ENCODE measurements at regions not wholly inside any gene's neighbourhood (a gene's known extent, or its start where the extent isn't known, plus 50 kb on each side); places are given as distances from the start of the nearest gene placed in this dataset.
"Not testable (repeated sequence)": the region's sequence is repeated elsewhere in the genome, so short reads cannot be mapped to it uniquely, and the experiment has no call there.

GRCh38 chr3:153762411-153763235 is 358.6 kb upstream of the ARHGEF26 start:
- DNase-seq = no peak

GRCh38 chr3:153767601-153768560 is 353.3 kb upstream of the ARHGEF26 start:
- no peak for DNase-seq

- DNase-seq = no peak
Observed at GRCh38 chr3:153768561-153769469, 352.4 kb upstream of the ARHGEF26 start.

- DNase-seq = no peak
Observed at GRCh38 chr3:153783106-153783505, 338.1 kb upstream of the ARHGEF26 start.

DNA sequence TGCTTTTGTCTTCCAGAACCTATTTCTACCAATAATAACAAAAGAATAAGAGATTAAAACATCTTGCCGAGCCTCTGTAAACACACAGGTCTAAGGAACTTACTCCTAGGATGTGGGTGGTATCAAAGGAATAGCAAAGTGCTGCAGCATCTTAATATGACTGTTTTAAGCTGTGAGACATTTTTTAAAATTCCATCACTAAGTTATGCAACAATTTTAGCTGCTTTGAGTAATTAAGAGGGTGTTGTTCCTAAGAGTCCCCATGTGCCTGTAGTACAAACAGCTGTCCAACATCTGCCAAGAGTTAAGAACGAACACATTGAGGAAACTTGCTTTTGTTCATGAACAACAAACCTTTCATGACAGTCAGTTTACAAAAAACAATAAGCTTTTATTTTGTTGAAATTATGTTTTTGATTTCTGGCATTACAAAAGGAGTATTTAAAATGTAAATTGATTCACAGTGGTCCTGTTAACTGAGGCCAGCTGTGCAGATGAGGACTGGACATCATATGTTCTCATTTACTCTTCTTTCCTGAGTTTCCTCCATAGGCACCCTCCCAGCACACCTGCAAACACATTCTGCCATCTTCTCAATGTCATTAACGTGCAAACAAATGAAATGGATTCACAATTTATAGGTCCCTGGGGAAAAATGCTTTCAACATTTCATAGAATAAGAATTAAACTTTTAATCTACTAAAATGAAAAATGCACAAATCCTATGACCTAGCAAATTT is 337.3 kb upstream of the ARHGEF26 start:
- DNase-seq = no peak

- no peak for DNase-seq
Observed at GRCh38 chr3:153785901-153786300, 335.3 kb upstream of the ARHGEF26 start.

- DNase-seq = no peak
Observed at GRCh38 chr3:153789380-153789779, 331.8 kb upstream of the ARHGEF26 start.

GRCh38 chr3:153797056-153797455 is 324.1 kb upstream of the ARHGEF26 start:
- not testable (repeated sequence) for DNase-seq

DNA sequence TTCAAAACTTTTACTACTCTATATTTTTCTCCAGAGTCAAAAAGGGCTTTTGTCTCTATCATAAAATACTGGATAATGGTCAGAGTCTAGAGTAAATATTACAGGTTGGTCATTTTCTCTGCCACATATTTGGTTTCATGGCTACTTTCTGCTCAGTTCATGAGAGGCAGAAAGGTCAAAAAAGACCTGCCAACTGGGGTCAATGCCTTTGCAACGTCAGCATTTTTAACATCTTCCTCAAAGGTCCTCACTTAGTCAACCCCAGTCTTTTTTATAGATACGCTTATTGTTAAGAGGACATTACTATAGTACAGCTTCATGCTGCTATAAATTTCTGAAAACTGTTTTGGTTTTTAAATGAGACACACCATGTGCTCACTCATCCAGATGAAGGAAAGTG is 312.1 kb upstream of the ARHGEF26 start:
- no peak for DNase-seq

DNA sequence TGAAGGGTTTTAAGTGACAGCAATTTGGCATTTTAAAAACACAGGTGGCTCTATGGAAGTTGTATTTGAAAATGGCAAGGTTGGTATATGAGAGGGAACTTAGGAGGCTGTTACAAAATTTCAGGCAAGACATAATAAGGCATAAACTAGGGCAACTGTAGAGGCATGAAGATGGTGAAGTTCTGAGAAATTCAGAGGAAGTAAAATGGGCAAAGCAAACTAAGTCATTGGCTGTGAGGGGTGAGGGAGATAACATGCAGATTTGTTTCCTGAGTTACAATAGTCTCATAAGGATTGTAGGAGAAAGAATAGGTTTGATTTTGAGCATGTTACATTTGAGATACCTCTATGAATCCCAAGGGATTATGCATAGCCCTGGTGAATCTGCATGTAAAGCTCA is 302.9 kb upstream of the ARHGEF26 start:
- no peak for DNase-seq

DNA sequence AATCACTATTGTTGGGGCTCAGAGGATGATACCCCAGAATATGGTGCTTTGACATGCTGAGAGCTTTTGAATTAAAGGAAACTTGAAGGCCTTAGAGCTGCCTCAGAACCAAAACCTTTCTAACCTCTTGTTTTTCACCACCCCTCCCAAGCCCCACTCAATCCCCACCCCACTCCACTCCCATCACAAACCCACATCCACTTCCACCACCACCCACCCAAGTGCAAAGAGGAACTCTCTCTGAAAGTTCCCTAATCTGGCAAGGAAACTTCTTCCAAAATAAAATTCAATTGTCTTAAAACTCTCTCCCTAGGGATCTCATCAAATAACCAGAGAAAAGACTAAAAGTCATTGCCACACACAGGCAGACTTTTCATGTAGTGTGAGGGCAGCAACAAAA is 301.2 kb upstream of the ARHGEF26 start:
- no peak for DNase-seq

DNA sequence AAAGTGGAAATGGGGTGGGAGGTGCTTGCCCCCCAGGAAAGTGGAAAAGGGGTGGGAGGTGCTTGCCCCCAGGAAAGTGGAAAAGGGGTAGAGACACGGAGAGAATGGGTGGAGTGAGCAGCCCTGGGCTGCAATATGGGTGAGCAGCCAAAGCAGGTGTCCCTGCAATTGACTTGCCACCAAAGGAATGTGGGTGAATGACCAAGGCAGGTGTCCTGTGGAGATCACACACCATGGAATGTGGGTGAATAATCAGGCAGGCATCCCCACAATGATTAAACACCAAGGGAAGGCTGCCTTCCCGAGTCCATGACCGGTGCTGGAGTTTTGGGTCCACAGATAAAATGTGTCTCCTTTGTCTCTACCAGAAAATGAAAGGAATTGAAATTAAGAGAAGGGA is 292.8 kb upstream of the ARHGEF26 start:
- not testable (repeated sequence) for DNase-seq

DNA sequence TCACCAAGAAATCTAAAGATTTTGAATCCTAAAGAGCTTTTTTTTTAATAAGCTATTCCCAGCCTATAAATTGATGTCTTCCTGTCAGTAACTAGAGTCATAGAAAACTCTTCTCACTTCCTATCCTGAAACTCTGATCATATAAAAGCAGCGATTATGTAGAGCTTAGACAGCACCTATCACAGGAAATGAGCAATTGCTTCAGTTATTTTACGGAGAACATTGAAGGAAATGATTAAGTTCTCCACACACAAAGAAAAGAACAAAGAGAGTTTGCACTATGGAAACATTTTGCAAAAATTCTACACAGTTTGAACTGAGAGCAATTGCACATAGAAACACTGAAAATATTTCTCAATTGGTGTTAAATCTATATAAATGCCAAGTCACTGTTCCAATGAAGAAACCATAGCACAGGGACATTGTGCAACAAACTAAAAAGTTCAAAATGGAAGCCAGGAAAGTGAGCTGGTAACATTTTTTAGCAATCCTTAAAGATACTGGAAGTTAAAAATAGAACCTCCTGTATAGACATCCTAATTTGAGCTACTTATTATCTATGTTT is 291.5 kb upstream of the ARHGEF26 start:
- DNase-seq = no peak

- DNase-seq = no peak
Observed at GRCh38 chr3:153830552-153830951, 290.6 kb upstream of the ARHGEF26 start.

DNA sequence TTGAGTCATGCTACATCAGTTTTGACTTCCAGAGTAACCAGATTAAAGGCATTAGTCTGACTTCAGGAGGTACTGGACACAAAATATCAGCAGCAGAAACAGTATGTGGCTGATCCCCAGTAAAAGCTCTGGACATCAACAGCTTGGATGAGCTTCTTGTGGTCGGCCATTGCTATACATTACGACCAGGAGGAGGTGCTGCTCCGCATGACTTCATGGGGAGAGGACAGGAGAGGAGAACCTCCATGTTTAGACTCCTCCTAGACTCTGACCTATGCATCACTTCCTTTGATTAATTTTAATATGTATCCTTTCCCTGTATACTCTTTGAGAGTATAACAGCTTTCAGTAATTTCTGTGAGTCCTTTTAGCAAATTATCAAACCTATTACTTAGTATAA is 285.6 kb upstream of the ARHGEF26 start:
- no peak for DNase-seq

DNA sequence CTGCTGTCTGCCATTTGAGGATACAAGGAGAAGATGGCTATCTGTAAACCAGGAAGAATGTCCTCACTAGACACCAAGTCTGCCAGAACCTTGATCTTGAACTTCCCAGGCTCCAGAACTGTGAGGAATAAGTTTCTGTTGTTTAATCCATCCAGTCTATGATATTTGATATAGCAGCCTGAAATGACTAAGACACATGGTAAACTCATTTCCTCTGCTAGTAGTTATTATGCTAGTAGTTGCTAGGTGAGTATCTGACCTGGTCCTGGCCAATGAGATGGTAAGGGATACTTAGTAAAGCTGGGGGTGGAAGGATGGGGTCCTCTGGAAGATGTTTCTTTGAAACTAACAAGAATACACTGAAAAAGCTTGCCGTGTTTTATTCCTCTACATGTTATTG is 280.7 kb upstream of the ARHGEF26 start:
- DNase-seq = no peak

DNA sequence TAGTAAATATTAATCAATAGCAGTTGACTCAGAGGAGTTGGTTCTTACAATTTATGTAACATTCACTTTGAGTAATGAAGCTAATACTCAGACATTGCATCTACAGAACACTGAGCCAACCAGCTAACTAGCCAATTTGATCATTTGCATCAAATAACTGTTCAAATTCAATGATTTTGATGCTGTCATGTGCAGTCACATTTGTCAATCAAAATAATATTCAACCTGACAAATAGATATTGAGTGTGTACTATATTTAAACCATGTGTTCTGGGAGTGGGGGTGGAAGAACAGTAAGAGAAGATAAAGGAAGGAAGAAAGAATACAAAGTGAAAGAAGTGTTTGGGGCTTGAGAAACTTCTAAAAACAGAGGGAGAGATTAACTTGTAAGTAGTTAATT is 277.2 kb upstream of the ARHGEF26 start:
- DNase-seq = no peak

- DNase-seq = no peak
Observed at GRCh38 chr3:153845311-153845710, 275.9 kb upstream of the ARHGEF26 start.

DNA sequence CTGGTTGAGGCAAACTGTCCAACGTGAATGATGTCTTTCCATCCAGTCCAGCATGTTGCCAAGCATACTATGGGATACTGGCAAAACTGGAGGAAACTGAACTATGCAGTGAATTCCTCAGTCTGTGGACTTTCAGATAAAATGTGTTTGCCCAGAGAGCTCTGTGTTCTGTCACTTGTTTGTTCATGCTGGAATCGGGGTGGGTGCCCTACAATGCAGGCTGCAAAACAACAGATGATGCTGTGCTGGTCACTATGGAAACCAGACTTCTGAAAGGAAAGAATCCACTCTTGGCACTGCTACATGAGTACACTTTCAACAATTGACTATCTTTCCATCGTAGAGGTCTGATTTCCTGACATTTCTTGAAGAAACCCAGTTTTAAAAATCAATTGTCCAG is 272.5 kb upstream of the ARHGEF26 start:
- DNase-seq = no peak

DNA sequence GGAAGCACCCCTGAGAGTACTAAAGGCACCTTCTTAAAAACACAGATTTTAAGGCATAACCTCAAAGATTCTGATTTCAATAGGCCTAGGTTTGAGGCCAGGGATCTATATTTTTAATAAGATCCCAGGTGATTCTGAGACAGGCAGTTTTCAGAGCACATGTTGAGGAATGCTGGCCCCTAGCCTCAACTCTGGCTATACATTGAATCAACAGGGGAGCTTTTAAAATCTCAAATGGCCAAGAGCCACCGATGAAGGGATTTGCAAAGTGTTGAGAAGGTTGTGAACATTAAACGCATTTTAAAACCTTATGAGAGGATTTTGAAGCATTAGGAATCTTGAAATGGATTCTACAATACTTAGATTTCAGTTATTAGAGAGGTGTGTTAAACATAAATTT is 268.8 kb upstream of the ARHGEF26 start:
- no peak for DNase-seq

DNA sequence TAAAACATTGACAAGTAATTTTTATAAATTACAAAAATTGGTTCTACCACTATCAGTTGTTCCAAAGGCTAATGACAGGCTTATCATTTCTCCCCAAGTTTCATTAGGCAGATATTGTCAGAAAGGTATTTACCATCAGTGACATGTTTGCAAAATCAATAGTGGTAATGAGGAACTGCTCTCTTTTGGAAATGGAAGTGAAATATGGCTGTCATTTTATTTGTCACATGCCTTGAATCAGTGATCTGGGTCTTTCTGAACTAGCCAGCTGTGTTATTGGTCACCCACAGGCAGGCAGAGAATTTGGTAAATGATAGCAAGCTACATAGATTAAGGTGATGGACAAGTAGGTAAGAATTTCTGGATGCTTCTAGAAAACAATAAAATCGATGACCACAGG is 268.0 kb upstream of the ARHGEF26 start:
- DNase-seq = no peak

DNA sequence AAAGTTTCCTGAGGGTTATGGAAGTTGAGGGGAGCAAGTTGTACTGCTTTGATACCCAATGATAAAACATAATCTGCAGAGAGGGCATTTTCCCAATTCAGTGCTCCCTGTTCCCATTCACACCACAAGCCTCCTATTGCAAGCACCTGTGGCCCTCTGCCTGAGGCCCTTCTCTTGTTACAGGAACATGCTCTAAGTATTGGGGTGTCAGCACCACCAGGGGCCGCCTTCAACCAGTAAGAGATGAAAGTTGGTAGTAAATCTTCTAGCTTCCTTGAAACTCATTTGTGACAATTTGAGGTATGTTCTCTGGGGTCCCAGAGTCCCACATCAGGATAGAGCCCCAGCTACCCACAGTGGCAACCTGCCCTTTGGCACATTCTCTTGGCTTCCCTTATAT is 265.4 kb upstream of the ARHGEF26 start:
- no peak for DNase-seq

Data from KG1 (cell line).